HEK293T (cell line): ENCODE measurements at regions not wholly inside any gene's neighbourhood (a gene's known extent, or its start where the extent isn't known, plus 50 kb on each side); places are given as distances from the start of the nearest gene placed in this dataset.

Experiments used
- CTCF ChIA-PET: fragments of 350-600 bp; formaldehyde crosslinking; extraction: SDS; loops from one replicate; lab custom pipeline; 2021; ENCODE audit warnings: antibody characterized with exemption, inconsistent platforms; lab: Yijun Ruan, JAX
- POLR2A ChIA-PET: fragments of 350-600 bp; formaldehyde crosslinking; extraction: SDS; loops from one replicate; lab custom pipeline; 2020; ENCODE audit warnings: antibody characterized with exemption, inconsistent platforms; lab: Yijun Ruan, JAX
- DNase-seq: peaks from one replicate; pipeline ENCODE4 v3.0.0; 2012; ENCODE audit warnings: mixed read lengths; ENCODE audit errors: extremely low spot score
- ARNT ChIP-seq: fragments of 450-650 bp; IDR thresholded peaks from 2 replicates; pipeline ENCODE4 v1.6.1; 2017; ENCODE audit warnings: mild to moderate bottlenecking
- BHLHE40 ChIP-seq: fragments of 450-650 bp; IDR thresholded peaks from 2 replicates; pipeline ENCODE4 v1.6.1; 2016; ENCODE audit warnings: mild to moderate bottlenecking, moderate library complexity, borderline replicate concordance
- CTBP1 ChIP-seq: fragments of 450-650 bp; IDR thresholded peaks from 2 replicates; pipeline ENCODE4 v1.6.1; 2016; ENCODE audit warnings: borderline replicate concordance
- ELF4 ChIP-seq: fragments of 450-650 bp; IDR thresholded peaks from 2 replicates; pipeline ENCODE4 v1.6.1; 2017; ENCODE audit warnings: antibody characterized with exemption
- FOXA1 ChIP-seq: fragments of 450-650 bp; IDR thresholded peaks from 2 replicates; pipeline ENCODE4 v1.6.1; 2016; ENCODE audit warnings: mild to moderate bottlenecking
- FOXK2 ChIP-seq: fragments of 450-650 bp; IDR thresholded peaks from 2 replicates; pipeline ENCODE4 v1.6.1; 2016; ENCODE audit warnings: mild to moderate bottlenecking
- FOXM1 ChIP-seq: fragments of 450-650 bp; IDR thresholded peaks from 2 replicates; pipeline ENCODE4 v1.6.1; 2017; ENCODE audit warnings: mild to moderate bottlenecking, borderline replicate concordance
- HDGF ChIP-seq: fragments of 450-650 bp; IDR thresholded peaks from 2 replicates; pipeline ENCODE4 v1.6.1; 2017; ENCODE audit warnings: antibody characterized with exemption, borderline replicate concordance
- L3MBTL2 ChIP-seq: fragments of 450-650 bp; conservative IDR thresholded peaks from 2 replicates; pipeline ENCODE4 v1.6.1; 2016; ENCODE audit warnings: mild to moderate bottlenecking
- LEF1 ChIP-seq: fragments of 450-650 bp; IDR thresholded peaks from 2 replicates; pipeline ENCODE4 v1.6.1; 2017; ENCODE audit warnings: mild to moderate bottlenecking, borderline replicate concordance
- NFRKB ChIP-seq: fragments of 450-650 bp; IDR thresholded peaks from 2 replicates; pipeline ENCODE4 v1.6.1; 2016; ENCODE audit warnings: mild to moderate bottlenecking, moderate library complexity
- PKNOX1 ChIP-seq: fragments of 450-650 bp; IDR thresholded peaks from 2 replicates; pipeline ENCODE4 v1.6.1; 2016
- SP1 ChIP-seq: fragments of 450-650 bp; IDR thresholded peaks from 2 replicates; pipeline ENCODE4 v1.6.1; 2017
- SUZ12 ChIP-seq: fragments of 450-650 bp; IDR thresholded peaks from 2 replicates; pipeline ENCODE4 v1.6.1; 2016; ENCODE audit warnings: mild to moderate bottlenecking
- TARDBP ChIP-seq: fragments of 450-650 bp; IDR thresholded peaks from 2 replicates; pipeline ENCODE4 v1.6.1; 2016
- ZNF384 ChIP-seq: fragments of 450-650 bp; IDR thresholded peaks from 2 replicates; pipeline ENCODE4 v1.6.1; 2016

- TF ChIP-seq FOXK2, result no peak
- TF ChIP-seq NFRKB, result no peak
- no peak for TF ChIP-seq LEF1
- TF ChIP-seq L3MBTL2, result no peak
- no peak for TF ChIP-seq SUZ12
- no peak for TF ChIP-seq TARDBP
- TF ChIP-seq HDGF, result no peak
- TF ChIP-seq FOXM1, result no peak
- CTCF ChIA-PET, result no interaction called here
- POLR2A ChIA-PET, result no interaction called here
- no peak for DNase-seq
These were observed 698.2 kb upstream of the SGCG start for GRCh38 chr13:22482496-22483000.

DNA sequence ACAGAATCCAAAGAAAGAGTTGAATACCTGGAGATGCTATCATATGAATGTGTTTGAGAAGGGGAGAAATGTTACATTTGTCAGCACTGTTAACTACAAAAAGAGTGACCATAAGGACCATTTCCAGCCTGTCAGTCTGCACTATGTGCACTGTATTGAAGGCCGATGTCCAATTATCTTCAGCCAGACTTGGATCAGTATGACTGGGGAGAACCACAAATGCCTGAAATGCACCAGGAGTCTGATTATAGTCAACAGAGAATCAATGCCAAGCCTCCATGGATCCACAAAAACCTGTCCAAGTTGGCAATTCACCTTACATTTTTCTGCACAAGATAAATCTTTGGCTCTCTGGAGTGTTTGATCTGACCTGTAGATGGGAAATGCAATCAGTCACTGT is 697.5 kb upstream of the SGCG start:
- ChIA-PET CTCF (no interaction called here), POLR2A (no interaction called here)
- DNase-seq, result no peak
- TF ChIP-seq LEF1 (no peak), NFRKB (no peak), SP1 (no peak), ARNT (no peak), BHLHE40 (no peak), FOXA1 (no peak), TARDBP (no peak)

- ChIA-PET CTCF (no interaction called here), POLR2A (no interaction called here)
- no peak for TF ChIP-seq FOXM1
- TF ChIP-seq PKNOX1, result no peak
- TF ChIP-seq L3MBTL2, result no peak
- TF ChIP-seq LEF1, result no peak
- no peak for TF ChIP-seq BHLHE40
- TF ChIP-seq ARNT, result no peak
- no peak for TF ChIP-seq HDGF
- no peak for TF ChIP-seq FOXK2
- no peak for TF ChIP-seq CTBP1
- no peak for TF ChIP-seq ELF4
- TF ChIP-seq SP1, result no peak
- TF ChIP-seq NFRKB, result no peak
- TF ChIP-seq TARDBP, result no peak
- TF ChIP-seq FOXA1, result no peak
- no peak for TF ChIP-seq SUZ12
- TF ChIP-seq ZNF384, result no peak
- DNase-seq, result no peak
These were observed 694.3 kb upstream of the SGCG start for GRCh38 chr13:22486490-22486889.

- DNase-seq, result no peak
- ChIA-PET CTCF (no interaction called here), POLR2A (no interaction called here)
- TF ChIP-seq ZNF384 (no peak), HDGF (no peak), ELF4 (no peak), NFRKB (no peak), FOXM1 (no peak), SP1 (no peak), SUZ12 (no peak), FOXA1 (no peak), CTBP1 (no peak), LEF1 (no peak), BHLHE40 (no peak), FOXK2 (no peak), L3MBTL2 (no peak), TARDBP (no peak), PKNOX1 (no peak), ARNT (no peak)
These were observed 692.8 kb upstream of the SGCG start for GRCh38 chr13:22487932-22488331.

GRCh38 chr13:22489771-22490170 is 691.0 kb upstream of the SGCG start:
- ChIA-PET POLR2A (no interaction called here), CTCF (interaction anchor here (0.6 kb wide), 1 partner anchor 204 kb away, joined by 3 read pairs; no protein-coding TSS in a partner anchor)
- DNase-seq, result no peak
- no peak for TF ChIP-seq ELF4
- no peak for TF ChIP-seq PKNOX1
- TF ChIP-seq LEF1, result no peak
- no peak for TF ChIP-seq CTBP1

GRCh38 chr13:22495819-22496218 is 685.0 kb upstream of the SGCG start:
- ChIA-PET CTCF (no interaction called here), POLR2A (no interaction called here)
- TF ChIP-seq FOXA1, result no peak
- no peak for TF ChIP-seq TARDBP
- TF ChIP-seq ELF4, result no peak
- no peak for TF ChIP-seq SP1
- no peak for TF ChIP-seq L3MBTL2
- no peak for DNase-seq

GRCh38 chr13:22496803-22497508 is 683.8 kb upstream of the SGCG start:
- no peak for TF ChIP-seq LEF1
- CTCF ChIA-PET, result no interaction called here
- DNase-seq, result no peak
- POLR2A ChIA-PET, result no interaction called here
